PC-9 (cell line): ENCODE measurements at regions not wholly inside any gene's neighbourhood (a gene's known extent, or its start where the extent isn't known, plus 50 kb on each side); places are given as distances from the start of the nearest gene placed in this dataset.
"Not testable (repeated sequence)": the region's sequence is repeated elsewhere in the genome, so short reads cannot be mapped to it uniquely, and the experiment has no call there.

ENCODE experiments used
- BruUV-seq: library from RNA; stranded (reverse); fragments of 400-500 nt; replicated peaks from 2 replicates; lab custom pipeline; 2021; lab: Mats Ljungman, UMichigan
- CTCF ChIA-PET: fragments of 300-600 bp; sonication (Branson Sonifier 250); formaldehyde crosslinking; loops from one replicate; lab custom pipeline; 2022; ENCODE audit warnings: antibody characterized with exemption; lab: Charles Lee
- POLR2A ChIA-PET: fragments of 300-600 bp; sonication (Branson Sonifier 250); formaldehyde crosslinking; loops from one replicate; lab custom pipeline; 2022; ENCODE audit warnings: antibody characterized with exemption; ENCODE audit not compliant: unreplicated experiment; lab: Charles Lee
- DNase-seq, 2 experiments: peaks; one replicate each; pipeline versions ENCODE4 v3.0.0 to v3.0.0-alpha.2; 2015 to 2022; ENCODE audit warnings: mixed read lengths in 1 of 2
- H2AFZ ChIP-seq: fragments of 200-600 bp; sonication (generic); 2 replicates; pipeline ENCODE4 v1.8.1; 2017; ENCODE audit warnings: antibody characterized with exemption
- H3F3A ChIP-seq: fragments of 200-600 bp; sonication (generic); 2 replicates; pipeline ENCODE4 v1.8.1; 2017; ENCODE audit warnings: antibody characterized with exemption, mild to moderate bottlenecking, low read depth; ENCODE audit not compliant: insufficient read depth
- H3K27ac ChIP-seq: fragments of 200-600 bp; sonication (generic); 2 replicates; pipeline ENCODE4 v1.6.1; 2016; ENCODE audit warnings: mixed run types
- H3K27me3 ChIP-seq: fragments of 200-600 bp; sonication (generic); 2 replicates; pipeline ENCODE4 v1.6.1; 2016; ENCODE audit warnings: low read depth, mixed run types; ENCODE audit not compliant: insufficient read depth
- H3K36me3 ChIP-seq: fragments of 200-600 bp; sonication (generic); 2 replicates; pipeline ENCODE4 v1.6.1; 2016; ENCODE audit warnings: low read depth, mixed run types
- H3K4me1 ChIP-seq: fragments of 200-600 bp; sonication (generic); replicated peaks from 2 replicates; pipeline ENCODE4 v1.6.1; 2016; ENCODE audit warnings: mixed run types; ENCODE audit not compliant: insufficient read depth
- H3K4me2 ChIP-seq: fragments of 200-600 bp; sonication (generic); 2 replicates; pipeline ENCODE4 v1.6.1; 2017; ENCODE audit warnings: mixed run types
- H3K4me3 ChIP-seq: fragments of 200-600 bp; sonication (generic); 2 replicates; pipeline ENCODE4 v1.6.1; 2016; ENCODE audit warnings: mixed run types
- H3K79me2 ChIP-seq: fragments of 200-600 bp; sonication (generic); 2 replicates; pipeline ENCODE4 v1.6.1; 2017; ENCODE audit warnings: low read depth, mixed run types
- H3K9me2 ChIP-seq: fragments of 200-600 bp; sonication (generic); 2 replicates; pipeline ENCODE4 v1.8.1; 2017; ENCODE audit warnings: mild to moderate bottlenecking; ENCODE audit not compliant: insufficient read depth
- H3K9me3 ChIP-seq: fragments of 200-600 bp; sonication (generic); 2 replicates; pipeline ENCODE4 v1.8.1; 2016; ENCODE audit warnings: low read depth; ENCODE audit not compliant: insufficient read depth
- H4K20me1 ChIP-seq: fragments of 200-600 bp; sonication (generic); 2 replicates; pipeline ENCODE4 v1.8.1; 2017; ENCODE audit not compliant: insufficient read depth
- EZH2 ChIP-seq: fragments of 200-600 bp; sonication (generic); IDR thresholded peaks from 2 replicates; pipeline ENCODE4 v1.8.0; 2017; ENCODE audit warnings: antibody characterized with exemption, low read depth
- intact Hi-C: fragments of 100-400 bp; cut with micrococcal nuclease; formaldehyde crosslinking; loops from one replicate; pipeline ENCODE4 v1.10.0; 2022; ENCODE audit not compliant: unreplicated experiment
- TF ChIP-seq, protein P1 (sequence below): fragments of 200-600 bp; sonication (generic); conservative IDR thresholded peaks from 2 replicates; pipeline ENCODE4 v1.6.1; 2017; ENCODE audit warnings: mixed run types, antibody characterized with exemption, mild to moderate bottlenecking, moderate library complexity

DNA sequence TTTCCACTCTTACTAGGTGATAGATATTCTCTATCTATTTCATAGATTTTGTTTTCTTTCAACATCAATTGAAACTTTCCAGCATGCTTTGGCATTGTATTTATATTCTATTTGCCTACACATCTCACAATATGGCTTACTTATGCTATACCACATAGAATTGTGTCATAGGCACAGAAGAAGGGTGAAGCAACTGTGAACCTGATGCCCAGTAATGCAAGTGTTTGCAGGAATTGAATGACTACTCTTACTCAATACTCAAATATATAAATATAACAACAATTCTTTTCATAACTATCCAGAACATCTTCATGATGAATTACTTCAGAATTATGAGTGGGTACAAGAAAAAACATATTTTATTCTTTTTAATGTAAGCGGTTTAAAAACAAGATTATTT lies 165.9 kb downstream of the PTBP2 start:
- TF ChIP-seq, protein P1, sequence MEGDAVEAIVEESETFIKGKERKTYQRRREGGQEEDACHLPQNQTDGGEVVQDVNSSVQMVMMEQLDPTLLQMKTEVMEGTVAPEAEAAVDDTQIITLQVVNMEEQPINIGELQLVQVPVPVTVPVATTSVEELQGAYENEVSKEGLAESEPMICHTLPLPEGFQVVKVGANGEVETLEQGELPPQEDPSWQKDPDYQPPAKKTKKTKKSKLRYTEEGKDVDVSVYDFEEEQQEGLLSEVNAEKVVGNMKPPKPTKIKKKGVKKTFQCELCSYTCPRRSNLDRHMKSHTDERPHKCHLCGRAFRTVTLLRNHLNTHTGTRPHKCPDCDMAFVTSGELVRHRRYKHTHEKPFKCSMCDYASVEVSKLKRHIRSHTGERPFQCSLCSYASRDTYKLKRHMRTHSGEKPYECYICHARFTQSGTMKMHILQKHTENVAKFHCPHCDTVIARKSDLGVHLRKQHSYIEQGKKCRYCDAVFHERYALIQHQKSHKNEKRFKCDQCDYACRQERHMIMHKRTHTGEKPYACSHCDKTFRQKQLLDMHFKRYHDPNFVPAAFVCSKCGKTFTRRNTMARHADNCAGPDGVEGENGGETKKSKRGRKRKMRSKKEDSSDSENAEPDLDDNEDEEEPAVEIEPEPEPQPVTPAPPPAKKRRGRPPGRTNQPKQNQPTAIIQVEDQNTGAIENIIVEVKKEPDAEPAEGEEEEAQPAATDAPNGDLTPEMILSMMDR, result no peak
- TF ChIP-seq EZH2, result no peak
- Histone ChIP-seq H3K27me3 (no peaks in the 10 kb centered on the region), H3K36me3 (no peaks in the 10 kb centered on the region), H3K9me3 (no peaks in the 10 kb centered on the region), H3K4me3 (no peak overlapping the region), H3K4me2 (no peak overlapping the region), H3K4me1 (no peaks in the 10 kb centered on the region), H4K20me1 (no peaks in the 10 kb centered on the region), H3F3A (no peaks in the 10 kb centered on the region), H3K79me2 (no peaks in the 10 kb centered on the region), H3K27ac (no peak overlapping the region), H2AFZ (no peak overlapping the region), H3K9me2 (no peaks in the 10 kb centered on the region)
- ChIA-PET CTCF (no interaction called here), POLR2A (no interaction called here)
- DNase-seq, result no peak
- intact Hi-C loops, result no loop called here
- no TSS peak for BruUV-seq

DNA sequence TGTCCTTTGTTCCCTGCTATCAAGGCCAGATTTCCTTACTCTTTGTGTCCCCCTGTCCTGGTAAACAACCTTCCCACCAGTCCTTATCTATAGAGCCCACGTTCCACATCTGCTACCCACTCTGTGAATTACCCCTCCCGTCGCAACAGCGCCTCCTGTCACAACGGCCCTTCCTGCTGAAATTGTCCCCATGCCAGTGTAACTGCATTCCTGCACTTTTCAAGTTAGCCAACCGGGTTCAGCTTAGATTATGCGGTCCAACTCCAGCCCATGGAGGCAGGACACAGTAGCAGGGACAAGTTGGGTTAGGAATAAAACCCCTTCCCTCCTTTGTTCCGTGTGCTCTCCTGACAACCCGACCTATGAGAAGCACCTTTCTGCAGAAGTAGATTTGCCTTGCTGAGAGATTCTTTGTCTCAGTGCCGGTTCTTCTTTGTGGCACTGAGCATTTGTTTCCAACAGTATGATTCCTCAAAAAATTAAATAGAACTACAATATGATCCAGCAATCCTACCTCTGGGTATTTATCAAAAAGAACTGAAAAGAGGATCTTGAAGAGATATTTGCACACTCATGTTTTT lies 180.3 kb downstream of the PTBP2 start:
- intact Hi-C loops, result no loop called here
- CTCF ChIA-PET, result no interaction called here

DNA sequence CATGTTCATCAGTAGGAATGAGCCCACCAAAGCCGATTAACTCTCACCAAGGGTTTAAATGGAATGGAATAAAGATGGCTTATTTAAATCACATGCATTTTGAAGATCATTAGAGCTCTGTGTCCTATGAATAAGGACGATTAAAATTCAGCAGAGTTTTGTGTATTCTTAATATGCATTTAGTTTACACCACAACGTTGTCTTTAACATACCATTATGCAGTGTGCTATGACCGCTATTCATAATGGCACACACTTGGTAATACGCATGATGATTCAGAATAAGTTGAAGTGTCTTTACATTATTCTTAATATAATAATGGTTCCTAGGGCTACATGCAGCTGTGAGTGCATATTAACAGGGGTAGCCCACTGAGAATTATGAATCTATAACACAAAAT lies 190.7 kb downstream of the PTBP2 start:
- Histone ChIP-seq H3K4me3 (no peak overlapping the region), H3K9me3 (no peaks in the 10 kb centered on the region; the same call in 1 of the 2 replicates), H3F3A (no peaks in the 10 kb centered on the region), H3K4me2 (no peak overlapping the region), H2AFZ (no peak overlapping the region), H4K20me1 (no peaks in the 10 kb centered on the region), H3K36me3 (no peaks in the 10 kb centered on the region), H3K9me2 (peaks cover 5% of the 10 kb centered on the region; the same call in 1 of the 2 replicates), H3K79me2 (no peaks in the 10 kb centered on the region), H3K27me3 (no peaks in the 10 kb centered on the region), H3K27ac (no peak overlapping the region), H3K4me1 (no peaks in the 10 kb centered on the region)
- no peak for DNase-seq
- BruUV-seq, result no TSS peak
- intact Hi-C loops, result no loop called here
- no peak for TF ChIP-seq EZH2
- TF ChIP-seq, protein P1, result no peak
- POLR2A ChIA-PET, result no interaction called here
- CTCF ChIA-PET, result no interaction called here

More for the DNA sequence above, 180.3 kb downstream of the PTBP2 start:
- Histone ChIP-seq H3K36me3 (no peaks in the 10 kb centered on the region), H3K4me1 (no peaks in the 10 kb centered on the region; the same call in 1 of the 2 replicates), H2AFZ (no peak overlapping the region), H3K4me2 (no peak overlapping the region), H3K4me3 (no peak overlapping the region), H3K27ac (no peak overlapping the region), H3K79me2 (no peaks in the 10 kb centered on the region), H4K20me1 (no peaks in the 10 kb centered on the region), H3F3A (no peaks in the 10 kb centered on the region), H3K27me3 (no peaks in the 10 kb centered on the region), H3K9me3 (peaks cover 11% of the 10 kb centered on the region), H3K9me2 (no peaks in the 10 kb centered on the region; the same call in 1 of the 2 replicates)
- TF ChIP-seq EZH2, result no peak
- TF ChIP-seq, protein P1, result no peak
- POLR2A ChIA-PET, result no interaction called here
- DNase-seq, result no peak
- BruUV-seq, result no TSS peak

DNA sequence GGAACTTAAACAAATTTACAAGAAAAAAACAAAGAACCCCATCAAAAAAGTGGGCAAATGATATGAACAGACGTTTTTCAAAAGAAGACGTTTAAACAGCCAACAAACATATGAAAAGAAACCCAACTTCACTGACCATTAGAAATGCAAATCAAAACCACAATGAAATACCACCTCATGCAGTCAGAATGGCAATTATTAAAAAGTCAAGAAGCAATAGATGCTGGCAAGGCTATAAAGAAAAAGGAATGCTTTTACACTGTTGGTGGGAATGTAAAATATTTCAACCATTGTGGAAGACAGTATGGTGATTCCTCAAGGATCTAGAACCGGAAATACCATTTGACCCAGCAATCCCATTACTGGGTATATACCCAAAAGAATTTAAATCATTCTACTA lies 194.1 kb downstream of the PTBP2 start:
- H3K9me2 ChIP-seq, H3K4me1 ChIP-seq, CTCF ChIA-PET, H3F3A ChIP-seq, POLR2A ChIA-PET, H3K36me3 ChIP-seq, H3K9me3 ChIP-seq, H3K27me3 ChIP-seq, H3K4me3 ChIP-seq, H3K79me2 ChIP-seq, H2AFZ ChIP-seq, H3K4me2 ChIP-seq, DNase-seq, intact Hi-C loops, H4K20me1 ChIP-seq, H3K27ac ChIP-seq, BruUV-seq: not testable (repeated sequence)
